GM23338 (cell line): ENCODE measurements at regions not wholly inside any gene's neighbourhood (a gene's known extent, or its start where the extent isn't known, plus 50 kb on each side); places are given as distances from the start of the nearest gene placed in this dataset.

Source experiments
- ATAC-seq: fragments of 200-7000 bp; cut with Tn5 transposase; 3 replicates; pipeline ENCODE4 v1.9.1; 2020
- DNase-seq: peaks from one replicate; pipeline ENCODE4 v3.0.0-alpha.2; 2015; ENCODE audit warnings: low spot score
- H2AFZ ChIP-seq: fragments of 200-600 bp; sonication (generic); 2 replicates; pipeline ENCODE4 v1.8.0; 2016; ENCODE audit warnings: antibody characterized with exemption, mild to moderate bottlenecking, moderate library complexity
- H3F3A ChIP-seq: fragments of 200-600 bp; sonication (generic); replicated peaks from 2 replicates; pipeline ENCODE4 v1.8.0; 2017; ENCODE audit warnings: antibody characterized with exemption, mixed run types, low read depth
- H3K27ac ChIP-seq: fragments of 200-600 bp; sonication (generic); 2 replicates; pipeline ENCODE4 v1.6.1; 2016; ENCODE audit warnings: low read depth
- H3K27me3 ChIP-seq: fragments of 200-600 bp; sonication (generic); 2 replicates; pipeline ENCODE4 v1.8.0; 2016; ENCODE audit warnings: mild to moderate bottlenecking, mixed run types, moderate library complexity; ENCODE audit not compliant: insufficient read depth
- H3K36me3 ChIP-seq: fragments of 200-600 bp; sonication (generic); 2 replicates; pipeline ENCODE4 v1.8.0; 2016; ENCODE audit warnings: mild to moderate bottlenecking; ENCODE audit not compliant: insufficient read depth
- H3K4me1 ChIP-seq: fragments of 200-600 bp; sonication (generic); 2 replicates; pipeline ENCODE4 v1.8.0; 2016; ENCODE audit warnings: mild to moderate bottlenecking, moderate library complexity; ENCODE audit not compliant: insufficient read depth
- H3K4me2 ChIP-seq: fragments of 200-600 bp; sonication (generic); 2 replicates; pipeline ENCODE4 v1.7.1; 2017; ENCODE audit warnings: mixed run types
- H3K4me3 ChIP-seq: fragments of 200-600 bp; sonication (generic); 2 replicates; pipeline ENCODE4 v1.6.1; 2016; ENCODE audit warnings: mixed run types
- H3K79me2 ChIP-seq: fragments of 200-600 bp; sonication (generic); replicated peaks from 2 replicates; pipeline ENCODE4 v1.8.0; 2017; ENCODE audit warnings: mild to moderate bottlenecking; ENCODE audit not compliant: insufficient read depth
- H3K9me2 ChIP-seq: fragments of 200-600 bp; sonication (generic); 2 replicates; pipeline ENCODE4 v1.8.0; 2017; ENCODE audit not compliant: insufficient read depth
- H4K20me1 ChIP-seq: fragments of 200-600 bp; sonication (generic); replicated peaks from 2 replicates; pipeline ENCODE4 v1.8.0; 2017; ENCODE audit warnings: mild to moderate bottlenecking; ENCODE audit not compliant: insufficient read depth
- H3K27ac Mint-ChIP-seq: 2 replicates; pipeline ENCODE4 v1.8.0; 2020; ENCODE audit warnings: inconsistent platforms, mild to moderate bottlenecking, moderate library complexity, mixed read lengths
- H3K27me3 Mint-ChIP-seq: 3 replicates; pipeline ENCODE4 v1.8.0; 2022; ENCODE audit warnings: low read depth, mild to moderate bottlenecking, moderate library complexity, mixed read lengths, inconsistent platforms; ENCODE audit not compliant: insufficient read depth, poor library complexity
- H3K36me3 Mint-ChIP-seq: 3 replicates; pipeline ENCODE4 v1.8.0; 2021; ENCODE audit warnings: low read depth, mild to moderate bottlenecking, inconsistent platforms, moderate library complexity, mixed read lengths
- H3K4me1 Mint-ChIP-seq: 3 replicates; pipeline ENCODE4 v1.8.0; 2020; ENCODE audit warnings: mild to moderate bottlenecking, inconsistent platforms, mixed read lengths
- H3K4me3 Mint-ChIP-seq: 3 replicates; pipeline ENCODE4 v1.8.0; 2021; ENCODE audit warnings: moderate library complexity, mild to moderate bottlenecking, inconsistent platforms, mixed read lengths
- H3K9me3 Mint-ChIP-seq: 3 replicates; pipeline ENCODE4 v1.8.0; 2020; ENCODE audit warnings: moderate library complexity, mild to moderate bottlenecking, inconsistent platforms, mixed read lengths
- CREB1 ChIP-seq: fragments of 250-450 bp; sonication (Bioruptor Pico); IDR thresholded peaks from 2 replicates; pipeline ENCODE4 v1.5.0; 2020; ENCODE audit warnings: low read depth, mild to moderate bottlenecking, moderate library complexity
- ETS1 ChIP-seq: IDR thresholded peaks from 2 replicates; pipeline ENCODE4 v1.6.1; 2016; ENCODE audit warnings: antibody characterized with exemption
- EZH2 ChIP-seq: fragments of 200-600 bp; sonication (generic); IDR thresholded peaks from one replicate; pipeline ENCODE4 v1.8.0; 2017; ENCODE audit warnings: antibody characterized with exemption, mild to moderate bottlenecking, low read depth; ENCODE audit not compliant: unreplicated experiment
- EZH2phosphoT487 ChIP-seq: fragments of 200-600 bp; sonication (generic); IDR thresholded peaks from one replicate; pipeline ENCODE4 v1.8.1; 2018; ENCODE audit warnings: antibody characterized with exemption; ENCODE audit not compliant: unreplicated experiment
- JUNB ChIP-seq: IDR thresholded peaks from one replicate; pipeline ENCODE4 v1.6.1; 2016; ENCODE audit warnings: antibody characterized with exemption; ENCODE audit not compliant: unreplicated experiment
- NANOG ChIP-seq: IDR thresholded peaks from 2 replicates; pipeline ENCODE4 v1.6.1; 2016; ENCODE audit warnings: antibody characterized with exemption, borderline replicate concordance
- POLR2AphosphoS5 ChIP-seq: IDR thresholded peaks from 2 replicates; pipeline ENCODE4 v1.6.1; 2016; ENCODE audit warnings: antibody characterized with exemption, low read depth
- STAT1 ChIP-seq: IDR thresholded peaks from one replicate; pipeline ENCODE4 v1.6.1; 2016; ENCODE audit warnings: antibody characterized with exemption; ENCODE audit not compliant: unreplicated experiment
- ZNF114 ChIP-seq: fragments of 250-450 bp; sonication (Bioruptor Pico); IDR thresholded peaks from 2 replicates; pipeline ENCODE4 v1.5.0; 2020; ENCODE audit warnings: mild to moderate bottlenecking, moderate library complexity
- ZNF331 ChIP-seq: fragments of 250-450 bp; sonication (Bioruptor Pico); IDR thresholded peaks from 2 replicates; pipeline ENCODE4 v1.5.0; 2020; ENCODE audit warnings: low read depth, mild to moderate bottlenecking, moderate library complexity
- TF ChIP-seq, protein P1 (sequence below): fragments of 250-450 bp; sonication (Bioruptor Pico); IDR thresholded peaks from 2 replicates; pipeline ENCODE4 v1.5.0; 2020; ENCODE audit warnings: mild to moderate bottlenecking, moderate library complexity
- TF ChIP-seq, protein P2 (sequence below), 2 experiments: fragments of 200-600 bp in 1 of 2; sonication (generic) in 1 of 2; conservative IDR thresholded peaks; 2 replicates each; pipeline versions ENCODE4 v1.5.1 to v1.6.1; 2016 to 2017; ENCODE audit warnings: antibody characterized with exemption in 2 of 2, low read depth in 2 of 2, mild to moderate bottlenecking in 2 of 2, moderate library complexity in 1 of 2

DNA sequence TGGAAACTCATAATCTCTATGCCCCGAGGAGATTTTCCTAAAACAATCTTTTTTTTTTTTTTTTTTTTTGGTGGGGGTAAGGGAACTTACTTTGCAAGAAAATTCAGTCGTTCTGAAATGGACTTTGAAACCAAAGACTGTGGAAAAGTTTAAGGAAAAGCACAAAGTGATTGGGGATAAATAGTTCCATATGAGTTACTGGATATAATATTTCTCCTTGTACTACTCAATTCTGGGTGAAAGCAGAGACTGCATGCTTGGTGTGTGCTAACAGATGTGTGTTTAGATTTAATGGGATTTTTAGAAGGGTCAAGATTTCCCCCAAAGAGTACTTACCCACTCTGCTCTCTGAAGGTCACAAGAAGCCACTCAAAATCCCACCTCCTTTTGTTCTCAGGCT lies 204.9 kb upstream of the USP24 start:
- Mint-ChIP-seq H3K9me3 (no peaks in the 10 kb centered on the region; the same call in 1 of the 3 replicates), H3K4me3 (no peak overlapping the region), H3K36me3 (no peaks in the 10 kb centered on the region), H3K27me3 (no peaks in the 10 kb centered on the region), H3K27ac (no peak overlapping the region), H3K4me1 (no peaks in the 10 kb centered on the region)
- Histone ChIP-seq H4K20me1 (no peaks in the 10 kb centered on the region), H3K27me3 (no peaks in the 10 kb centered on the region), H3K79me2 (no peaks in the 10 kb centered on the region), H3K4me2 (no peak overlapping the region), H3K4me1 (no peaks in the 10 kb centered on the region), H3K27ac (no peak overlapping the region), H2AFZ (no peak overlapping the region), H3K36me3 (no peaks in the 10 kb centered on the region), H3K4me3 (no peak overlapping the region), H3F3A (no peaks in the 10 kb centered on the region), H3K9me2 (no peaks in the 10 kb centered on the region; the same call in 1 of the 2 replicates)
- ATAC-seq, result no peak
- no peak for DNase-seq
- TF ChIP-seq CREB1 (CRISPR knock-in tag), result no peak

DNA sequence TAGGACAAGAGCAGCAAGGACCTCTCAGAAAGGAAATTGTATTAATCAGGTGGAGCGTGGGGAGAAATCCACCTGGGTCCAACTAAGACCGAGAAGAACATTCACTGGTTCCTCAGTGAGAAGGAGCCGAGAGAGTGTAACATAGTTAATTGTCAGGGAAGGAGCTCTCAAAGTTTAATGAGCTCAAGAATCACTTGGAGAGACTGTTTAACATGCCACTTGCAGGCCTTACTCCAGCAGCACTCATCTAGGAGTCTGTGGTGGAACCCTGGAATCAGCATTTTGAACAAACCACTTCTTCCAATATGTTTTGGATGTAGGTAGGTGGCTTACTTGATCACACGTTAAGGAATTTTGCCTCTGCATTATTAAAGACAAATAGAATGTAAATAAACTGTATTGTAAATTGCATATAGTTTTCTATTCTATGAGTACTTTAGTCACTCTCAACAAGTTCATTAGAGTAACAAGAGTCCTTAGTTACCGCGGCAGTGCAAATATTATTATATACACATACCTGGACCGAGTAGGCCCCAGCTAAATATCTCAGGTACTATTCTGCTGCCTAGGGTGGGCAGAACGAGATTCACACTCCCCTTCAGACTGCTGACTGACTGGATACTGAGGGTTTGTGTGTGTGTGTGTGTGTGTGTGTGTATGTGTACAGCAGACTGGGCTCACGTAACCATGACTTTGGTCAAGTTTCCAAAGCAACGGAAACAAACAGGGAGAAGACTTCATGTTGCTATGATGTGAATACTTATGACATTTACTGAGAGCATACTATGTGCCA lies 203.2 kb upstream of the USP24 start:
- Histone ChIP-seq H3K9me2 (peaks cover 2% of the 10 kb centered on the region; the same call in 1 of the 2 replicates), H2AFZ (no peak overlapping the region), H4K20me1 (no peaks in the 10 kb centered on the region), H3K27me3 (no peaks in the 10 kb centered on the region), H3K4me3 (no peak overlapping the region), H3K4me1 (no peaks in the 10 kb centered on the region), H3K79me2 (no peaks in the 10 kb centered on the region), H3K27ac (no peak overlapping the region), H3F3A (no peaks in the 10 kb centered on the region), H3K36me3 (no peaks in the 10 kb centered on the region), H3K4me2 (no peak overlapping the region)
- Mint-ChIP-seq H3K4me3 (no peak overlapping the region), H3K27ac (no peak overlapping the region), H3K36me3 (no peaks in the 10 kb centered on the region), H3K9me3 (no peaks in the 10 kb centered on the region; the same call in 1 of the 3 replicates), H3K4me1 (no peaks in the 10 kb centered on the region), H3K27me3 (no peaks in the 10 kb centered on the region)
- no peak for DNase-seq
- ATAC-seq, result no peak
- TF ChIP-seq JUNB, result no peak
- TF ChIP-seq ZNF114 (CRISPR knock-in tag), result no peak
- no peak for TF ChIP-seq POLR2AphosphoS5
- TF ChIP-seq NANOG, result no peak
- no peak for TF ChIP-seq ZNF331
- TF ChIP-seq ETS1, result no peak
- no peak for TF ChIP-seq EZH2phosphoT487
- TF ChIP-seq STAT1, result no peak
- TF ChIP-seq, protein P1, sequence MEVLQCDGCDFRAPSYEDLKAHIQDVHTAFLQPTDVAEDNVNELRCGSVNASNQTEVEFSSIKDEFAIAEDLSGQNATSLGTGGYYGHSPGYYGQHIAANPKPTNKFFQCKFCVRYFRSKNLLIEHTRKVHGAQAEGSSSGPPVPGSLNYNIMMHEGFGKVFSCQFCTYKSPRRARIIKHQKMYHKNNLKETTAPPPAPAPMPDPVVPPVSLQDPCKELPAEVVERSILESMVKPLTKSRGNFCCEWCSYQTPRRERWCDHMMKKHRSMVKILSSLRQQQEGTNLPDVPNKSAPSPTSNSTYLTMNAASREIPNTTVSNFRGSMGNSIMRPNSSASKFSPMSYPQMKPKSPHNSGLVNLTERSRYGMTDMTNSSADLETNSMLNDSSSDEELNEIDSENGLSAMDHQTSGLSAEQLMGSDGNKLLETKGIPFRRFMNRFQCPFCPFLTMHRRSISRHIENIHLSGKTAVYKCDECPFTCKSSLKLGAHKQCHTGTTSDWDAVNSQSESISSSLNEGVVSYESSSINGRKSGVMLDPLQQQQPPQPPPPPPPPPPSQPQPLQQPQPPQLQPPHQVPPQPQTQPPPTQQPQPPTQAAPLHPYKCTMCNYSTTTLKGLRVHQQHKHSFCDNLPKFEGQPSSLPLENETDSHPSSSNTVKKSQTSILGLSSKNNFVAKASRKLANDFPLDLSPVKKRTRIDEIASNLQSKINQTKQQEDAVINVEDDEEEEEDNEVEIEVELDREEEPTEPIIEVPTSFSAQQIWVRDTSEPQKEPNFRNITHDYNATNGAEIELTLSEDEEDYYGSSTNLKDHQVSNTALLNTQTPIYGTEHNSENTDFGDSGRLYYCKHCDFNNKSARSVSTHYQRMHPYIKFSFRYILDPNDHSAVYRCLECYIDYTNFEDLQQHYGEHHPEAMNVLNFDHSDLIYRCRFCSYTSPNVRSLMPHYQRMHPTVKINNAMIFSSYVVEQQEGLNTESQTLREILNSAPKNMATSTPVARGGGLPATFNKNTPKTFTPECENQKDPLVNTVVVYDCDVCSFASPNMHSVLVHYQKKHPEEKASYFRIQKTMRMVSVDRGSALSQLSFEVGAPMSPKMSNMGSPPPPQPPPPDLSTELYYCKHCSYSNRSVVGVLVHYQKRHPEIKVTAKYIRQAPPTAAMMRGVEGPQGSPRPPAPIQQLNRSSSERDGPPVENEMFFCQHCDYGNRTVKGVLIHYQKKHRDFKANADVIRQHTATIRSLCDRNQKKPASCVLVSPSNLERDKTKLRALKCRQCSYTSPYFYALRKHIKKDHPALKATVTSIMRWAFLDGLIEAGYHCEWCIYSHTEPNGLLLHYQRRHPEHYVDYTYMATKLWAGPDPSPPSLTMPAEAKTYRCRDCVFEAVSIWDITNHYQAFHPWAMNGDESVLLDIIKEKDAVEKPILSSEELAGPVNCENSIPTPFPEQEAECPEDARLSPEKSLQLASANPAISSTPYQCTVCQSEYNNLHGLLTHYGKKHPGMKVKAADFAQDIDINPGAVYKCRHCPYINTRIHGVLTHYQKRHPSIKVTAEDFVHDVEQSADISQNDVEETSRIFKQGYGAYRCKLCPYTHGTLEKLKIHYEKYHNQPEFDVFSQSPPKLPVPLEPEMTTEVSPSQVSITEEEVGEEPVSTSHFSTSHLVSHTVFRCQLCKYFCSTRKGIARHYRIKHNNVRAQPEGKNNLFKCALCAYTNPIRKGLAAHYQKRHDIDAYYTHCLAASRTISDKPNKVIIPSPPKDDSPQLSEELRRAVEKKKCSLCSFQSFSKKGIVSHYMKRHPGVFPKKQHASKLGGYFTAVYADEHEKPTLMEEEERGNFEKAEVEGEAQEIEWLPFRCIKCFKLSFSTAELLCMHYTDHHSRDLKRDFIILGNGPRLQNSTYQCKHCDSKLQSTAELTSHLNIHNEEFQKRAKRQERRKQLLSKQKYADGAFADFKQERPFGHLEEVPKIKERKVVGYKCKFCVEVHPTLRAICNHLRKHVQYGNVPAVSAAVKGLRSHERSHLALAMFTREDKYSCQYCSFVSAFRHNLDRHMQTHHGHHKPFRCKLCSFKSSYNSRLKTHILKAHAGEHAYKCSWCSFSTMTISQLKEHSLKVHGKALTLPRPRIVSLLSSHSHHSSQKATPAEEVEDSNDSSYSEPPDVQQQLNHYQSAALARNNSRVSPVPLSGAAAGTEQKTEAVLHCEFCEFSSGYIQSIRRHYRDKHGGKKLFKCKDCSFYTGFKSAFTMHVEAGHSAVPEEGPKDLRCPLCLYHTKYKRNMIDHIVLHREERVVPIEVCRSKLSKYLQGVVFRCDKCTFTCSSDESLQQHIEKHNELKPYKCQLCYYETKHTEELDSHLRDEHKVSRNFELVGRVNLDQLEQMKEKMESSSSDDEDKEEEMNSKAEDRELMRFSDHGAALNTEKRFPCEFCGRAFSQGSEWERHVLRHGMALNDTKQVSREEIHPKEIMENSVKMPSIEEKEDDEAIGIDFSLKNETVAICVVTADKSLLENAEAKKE (CRISPR knock-in tag), result no peak
- TF ChIP-seq EZH2, result no peak
- TF ChIP-seq, protein P2, sequence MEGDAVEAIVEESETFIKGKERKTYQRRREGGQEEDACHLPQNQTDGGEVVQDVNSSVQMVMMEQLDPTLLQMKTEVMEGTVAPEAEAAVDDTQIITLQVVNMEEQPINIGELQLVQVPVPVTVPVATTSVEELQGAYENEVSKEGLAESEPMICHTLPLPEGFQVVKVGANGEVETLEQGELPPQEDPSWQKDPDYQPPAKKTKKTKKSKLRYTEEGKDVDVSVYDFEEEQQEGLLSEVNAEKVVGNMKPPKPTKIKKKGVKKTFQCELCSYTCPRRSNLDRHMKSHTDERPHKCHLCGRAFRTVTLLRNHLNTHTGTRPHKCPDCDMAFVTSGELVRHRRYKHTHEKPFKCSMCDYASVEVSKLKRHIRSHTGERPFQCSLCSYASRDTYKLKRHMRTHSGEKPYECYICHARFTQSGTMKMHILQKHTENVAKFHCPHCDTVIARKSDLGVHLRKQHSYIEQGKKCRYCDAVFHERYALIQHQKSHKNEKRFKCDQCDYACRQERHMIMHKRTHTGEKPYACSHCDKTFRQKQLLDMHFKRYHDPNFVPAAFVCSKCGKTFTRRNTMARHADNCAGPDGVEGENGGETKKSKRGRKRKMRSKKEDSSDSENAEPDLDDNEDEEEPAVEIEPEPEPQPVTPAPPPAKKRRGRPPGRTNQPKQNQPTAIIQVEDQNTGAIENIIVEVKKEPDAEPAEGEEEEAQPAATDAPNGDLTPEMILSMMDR (conservative IDR thresholded peaks at IDR 0.05; ENCODE audit: low read depth in 2 of 2), result no peak
- no peak for TF ChIP-seq CREB1 (CRISPR knock-in tag)
